M059J (cell line): ENCODE measurements at regions not wholly inside any gene's neighbourhood (a gene's known extent, or its start where the extent isn't known, plus 50 kb on each side); places are given as distances from the start of the nearest gene placed in this dataset.
A peak's percentile ranks its signal among the peaks of the same experiment; 100 is the strongest.
"Not testable (repeated sequence)": the region's sequence is repeated elsewhere in the genome, so short reads cannot be mapped to it uniquely, and the experiment has no call there.

Experiments used
- DNase-seq: peaks from one replicate; pipeline ENCODE4 v3.0.0-alpha.2; 2012; ENCODE audit warnings: low read depth

- DNase-seq = no peak
Measured at GRCh38 chr19:30236587-30236986, 135.6 kb upstream of the ZNF536 start.

- DNase-seq = no peak
Measured at GRCh38 chr19:30237140-30237539, 135.0 kb upstream of the ZNF536 start.

GRCh38 chr19:30240904-30241695 lies 131.1 kb upstream of the ZNF536 start:
- DNase-seq = no peak

- no peak for DNase-seq
Measured at GRCh38 chr19:30244533-30244932, 127.7 kb upstream of the ZNF536 start.

GRCh38 chr19:30245401-30246039 lies 126.7 kb upstream of the ZNF536 start:
- no peak for DNase-seq

GRCh38 chr19:30249911-30250310 lies 122.3 kb upstream of the ZNF536 start:
- DNase-seq = no peak

GRCh38 chr19:30252214-30252613 lies 120.0 kb upstream of the ZNF536 start:
- no peak for DNase-seq

- DNase-seq = peak; percentile 12
Measured at GRCh38 chr19:30253581-30253996, 118.6 kb upstream of the ZNF536 start.

GRCh38 chr19:30254158-30254557 lies 118.0 kb upstream of the ZNF536 start:
- DNase-seq = no peak

- DNase-seq = no peak
Measured at GRCh38 chr19:30254789-30255188, 117.4 kb upstream of the ZNF536 start.

- no peak for DNase-seq
Measured at GRCh38 chr19:30255791-30256495, 116.2 kb upstream of the ZNF536 start.

GRCh38 chr19:30256496-30256850 lies 115.7 kb upstream of the ZNF536 start:
- DNase-seq = no peak

- DNase-seq = no peak
Measured at GRCh38 chr19:30263830-30264381, 108.3 kb upstream of the ZNF536 start.

GRCh38 chr19:30265918-30266317 lies 106.3 kb upstream of the ZNF536 start:
- DNase-seq = not testable (repeated sequence)

- DNase-seq = no peak
Measured at GRCh38 chr19:30266687-30267086, 105.5 kb upstream of the ZNF536 start.

GRCh38 chr19:30267332-30267731 lies 104.9 kb upstream of the ZNF536 start:
- no peak for DNase-seq

GRCh38 chr19:30268601-30269000 lies 103.6 kb upstream of the ZNF536 start:
- DNase-seq = no peak

- DNase-seq = no peak
Measured at GRCh38 chr19:30269638-30270037, 102.5 kb upstream of the ZNF536 start.

GRCh38 chr19:30271816-30272215 lies 100.4 kb upstream of the ZNF536 start:
- DNase-seq = no peak

- DNase-seq = no peak
Measured at GRCh38 chr19:30272554-30272953, 99.6 kb upstream of the ZNF536 start.

GRCh38 chr19:30273184-30273583 lies 99.0 kb upstream of the ZNF536 start:
- no peak for DNase-seq

GRCh38 chr19:30274987-30275386 lies 97.2 kb upstream of the ZNF536 start:
- no peak for DNase-seq
